Left ventricle myocardium inferior (tissue), 1 donor: ENCODE measurements at regions not wholly inside any gene's neighbourhood (a gene's known extent, or its start where the extent isn't known, plus 50 kb on each side); places are given as distances from the start of the nearest gene placed in this dataset.

Experiments
- DNase-seq: peaks from one replicate; pipeline ENCODE4 v3.0.0-alpha.2; 2020
- H3K27ac ChIP-seq: fragments of 200-600 bp; replicated peaks from 2 replicates; pipeline ENCODE4 v1.8.0; 2021
- H3K27me3 ChIP-seq: fragments of 200-600 bp; 2 replicates; pipeline ENCODE4 v1.8.0; 2021; ENCODE audit warnings: low read depth
- H3K36me3 ChIP-seq: fragments of 200-600 bp; 2 replicates; pipeline ENCODE4 v1.8.0; 2021
- H3K4me1 ChIP-seq: fragments of 200-600 bp; 2 replicates; pipeline ENCODE4 v1.8.0; 2021
- H3K4me3 ChIP-seq: fragments of 200-600 bp; 2 replicates; pipeline ENCODE4 v1.8.0; 2021; ENCODE audit warnings: mild to moderate bottlenecking, moderate library complexity
- H3K9me3 ChIP-seq: fragments of 200-600 bp; replicated peaks from 2 replicates; pipeline ENCODE4 v1.8.0; 2021
- CTCF ChIP-seq: fragments of 200-600 bp; IDR thresholded peaks from 2 replicates; pipeline ENCODE4 v1.8.0; 2021; ENCODE audit warnings: antibody characterized with exemption, mild to moderate bottlenecking, borderline replicate concordance
- intact Hi-C: fragments of 100-400 bp; cut with micrococcal nuclease; formaldehyde crosslinking; loops from one replicate; pipeline ENCODE4 v1.11.0; 2022
- donor health status: DM: no; HTN: yes; CAD: no; lungs with severe emphysema.

- Histone ChIP-seq H3K4me3 (no peak overlapping the region), H3K9me3 (no peaks in the 10 kb centered on the region), H3K4me1 (peaks cover 10% of the 10 kb centered on the region), H3K27ac (no peak overlapping the region), H3K27me3 (peaks cover 43% of the 10 kb centered on the region), H3K36me3 (no peaks in the 10 kb centered on the region)
- no peak for TF ChIP-seq CTCF
- no peak for DNase-seq
- intact Hi-C loops: no loop called here
Measured at GRCh38 chr17:72386619-72387237, 265.9 kb downstream of the SOX9 start.

DNA sequence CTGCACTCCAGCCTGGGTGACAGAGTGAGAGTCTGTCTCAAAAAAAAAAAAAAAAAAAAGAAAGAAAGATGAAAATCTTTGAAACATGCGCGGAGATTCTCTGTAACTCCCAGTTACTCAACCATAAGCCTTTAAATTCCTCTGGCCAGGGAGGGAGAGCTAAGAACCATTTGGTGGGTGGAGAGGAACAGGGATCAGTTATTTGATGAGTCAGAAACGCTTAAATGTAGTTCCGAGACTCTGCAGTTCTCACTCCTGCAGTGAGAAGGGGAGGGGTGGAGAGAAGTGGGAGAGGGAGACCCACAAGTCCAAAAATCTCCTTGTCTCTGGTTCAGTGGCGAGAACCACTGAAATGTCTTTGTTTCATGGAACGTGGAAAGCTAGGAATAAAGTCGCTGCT, 266.7 kb downstream of the SOX9 start:
- H3K9me3 ChIP-seq: no peaks in the 10 kb centered on the region
- peaks cover 39% of the 10 kb centered on the region for H3K27me3 ChIP-seq
- DNase-seq: no peak
- intact Hi-C loops: no loop called here
- H3K36me3 ChIP-seq: no peaks in the 10 kb centered on the region
- H3K4me3 ChIP-seq: no peak overlapping the region
- peaks cover 10% of the 10 kb centered on the region for H3K4me1 ChIP-seq
- no peak for TF ChIP-seq CTCF
- H3K27ac ChIP-seq: no peak overlapping the region

GRCh38 chr17:72387969-72388368, 267.1 kb downstream of the SOX9 start:
- Histone ChIP-seq H3K27me3 (peaks cover 40% of the 10 kb centered on the region), H3K27ac (no peak overlapping the region), H3K4me1 (peaks cover 6% of the 10 kb centered on the region), H3K4me3 (no peak overlapping the region), H3K9me3 (no peaks in the 10 kb centered on the region), H3K36me3 (no peaks in the 10 kb centered on the region)
- intact Hi-C loops: no loop called here
- no peak for TF ChIP-seq CTCF
- no peak for DNase-seq

DNA sequence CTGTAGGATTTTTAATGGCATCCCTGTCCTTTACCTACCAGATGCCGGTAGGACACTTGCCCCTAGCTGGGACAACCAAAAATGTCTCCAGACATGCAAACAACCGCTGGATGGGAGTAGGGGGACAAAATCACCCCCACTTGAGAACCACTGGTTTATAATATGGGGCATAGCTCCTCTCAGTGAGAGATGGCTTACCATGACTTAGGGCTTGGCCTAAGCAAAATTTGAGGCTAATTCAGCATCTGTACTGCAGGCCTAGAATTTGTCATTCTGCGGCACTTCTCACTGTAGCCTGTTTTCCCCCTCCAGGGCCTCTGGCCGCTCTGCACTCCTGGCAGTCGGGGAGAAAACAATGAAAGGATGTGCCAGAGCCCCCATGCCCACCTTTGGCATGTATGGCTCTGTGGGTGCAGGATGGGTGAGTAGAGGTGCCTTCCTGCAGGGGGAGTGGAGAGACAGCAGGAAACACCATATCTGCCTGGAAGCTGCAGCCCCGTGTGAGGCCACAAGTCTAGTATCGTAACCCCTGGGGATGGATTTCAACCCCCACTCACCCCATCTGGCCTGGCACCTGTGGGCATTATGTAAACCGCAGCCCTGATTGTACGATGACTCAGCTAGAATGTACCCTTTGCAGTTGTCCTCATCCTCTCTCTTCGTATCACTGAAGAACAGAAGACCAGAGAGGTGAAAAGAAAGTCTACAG, 268.1 kb downstream of the SOX9 start:
- Histone ChIP-seq H3K4me1 (no peaks in the 10 kb centered on the region), H3K27me3 (peaks cover 40% of the 10 kb centered on the region), H3K9me3 (no peaks in the 10 kb centered on the region), H3K4me3 (no peak overlapping the region), H3K36me3 (no peaks in the 10 kb centered on the region), H3K27ac (no peak overlapping the region)
- no peak for DNase-seq
- no peak for TF ChIP-seq CTCF
- intact Hi-C loops: no loop called here

DNA sequence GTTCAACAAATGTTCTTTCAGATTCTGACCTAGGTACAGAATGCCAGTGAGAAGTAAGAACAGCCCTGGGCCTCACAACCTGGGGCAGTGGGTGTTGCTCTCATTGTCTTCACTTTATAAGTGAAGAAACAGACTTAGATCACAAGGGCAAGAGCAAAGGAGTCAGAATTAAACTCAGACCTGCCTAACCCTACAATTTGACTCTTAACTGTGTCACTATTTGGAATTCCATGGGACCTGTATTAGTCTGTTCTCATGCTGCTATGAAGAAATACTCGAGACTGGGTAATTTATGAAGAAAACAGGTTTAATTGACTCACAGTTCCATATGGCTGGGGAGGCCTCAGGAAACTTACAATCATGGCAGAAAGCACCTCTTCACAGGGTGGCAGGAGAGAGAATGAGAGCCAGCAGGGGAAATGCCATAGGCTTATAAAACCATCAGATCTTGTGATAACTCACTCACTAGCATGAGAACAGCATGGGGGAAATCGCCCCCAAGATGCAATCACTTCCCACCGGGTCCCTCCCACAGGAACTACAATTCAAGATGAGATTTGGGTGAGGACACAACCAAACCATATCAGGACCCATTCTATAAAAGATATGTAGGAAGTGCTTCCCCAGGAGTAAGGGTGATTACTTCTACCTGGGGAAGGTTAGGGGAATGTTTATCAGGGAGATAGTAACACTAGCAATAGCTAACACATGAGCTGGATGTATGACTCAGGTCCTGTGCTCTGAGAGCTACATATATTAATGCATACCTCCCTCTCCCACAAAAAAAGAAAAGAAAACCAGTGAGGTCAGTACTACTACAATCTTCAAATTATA, 270.1 kb downstream of the SOX9 start:
- no peak overlapping the region for H3K4me3 ChIP-seq
- H3K27me3 ChIP-seq: peaks cover 27% of the 10 kb centered on the region
- no peak for TF ChIP-seq CTCF
- no peak overlapping the region for H3K27ac ChIP-seq
- H3K9me3 ChIP-seq: no peaks in the 10 kb centered on the region
- H3K4me1 ChIP-seq: no peaks in the 10 kb centered on the region
- no peaks in the 10 kb centered on the region for H3K36me3 ChIP-seq
- intact Hi-C loops: no loop called here
- DNase-seq: no peak
